GM21381 (cell line): ENCODE measurements at regions not wholly inside any gene's neighbourhood (a gene's known extent, or its start where the extent isn't known, plus 50 kb on each side); places are given as distances from the start of the nearest gene placed in this dataset.
"Not testable (repeated sequence)": the region's sequence is repeated elsewhere in the genome, so short reads cannot be mapped to it uniquely, and the experiment has no call there.

ENCODE experiments used
- ATAC-seq: cut with Tn5 transposase; IDR thresholded peaks from one replicate; pipeline ENCODE4 v1.9.1; 2021; ENCODE audit warnings: mild to moderate bottlenecking, moderate library complexity; ENCODE audit not compliant: unreplicated experiment

DNA sequence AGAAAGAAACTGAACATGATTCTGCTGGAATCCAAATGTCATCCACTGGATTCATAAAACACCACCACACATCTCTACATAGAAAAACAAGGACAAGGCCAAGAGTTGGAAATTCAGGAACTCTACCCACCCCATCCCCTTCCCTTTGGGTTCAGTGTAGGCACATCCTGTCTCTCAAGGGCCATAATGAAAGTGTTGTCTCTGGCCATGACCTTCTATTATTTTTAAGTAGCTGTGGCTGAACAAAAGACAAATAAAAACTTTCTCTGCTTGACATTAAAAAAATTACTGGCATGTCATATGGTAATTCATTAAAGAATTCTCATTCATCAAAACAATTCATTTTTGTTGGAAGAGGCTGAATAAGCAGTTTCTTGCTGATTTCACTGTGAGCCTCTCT is 54.9 kb upstream of the ZBTB18 start:
- ATAC-seq: no peak

- no peak for ATAC-seq
Measured at GRCh38 chr1:243991650-243992049, 59.4 kb upstream of the ZBTB18 start.

DNA sequence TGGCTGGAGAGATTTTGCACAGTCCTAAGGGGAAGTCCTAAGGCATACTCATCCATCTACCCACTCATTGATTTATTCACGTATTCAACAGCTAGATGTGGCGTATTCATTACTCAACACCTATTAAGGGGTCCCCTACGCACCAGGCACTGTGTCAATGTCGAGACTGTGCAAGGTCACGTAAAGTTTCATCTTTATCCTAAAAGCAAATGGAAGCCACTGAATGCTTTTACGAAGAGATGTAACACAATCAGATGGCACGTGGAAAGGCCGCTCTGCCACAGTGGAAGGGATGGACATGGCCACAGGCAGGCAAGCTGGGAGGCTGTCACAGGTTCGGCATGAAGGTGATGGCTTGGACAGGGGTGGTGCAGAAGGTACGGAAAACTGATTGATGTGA is 66.3 kb upstream of the ZBTB18 start:
- ATAC-seq: no peak

DNA sequence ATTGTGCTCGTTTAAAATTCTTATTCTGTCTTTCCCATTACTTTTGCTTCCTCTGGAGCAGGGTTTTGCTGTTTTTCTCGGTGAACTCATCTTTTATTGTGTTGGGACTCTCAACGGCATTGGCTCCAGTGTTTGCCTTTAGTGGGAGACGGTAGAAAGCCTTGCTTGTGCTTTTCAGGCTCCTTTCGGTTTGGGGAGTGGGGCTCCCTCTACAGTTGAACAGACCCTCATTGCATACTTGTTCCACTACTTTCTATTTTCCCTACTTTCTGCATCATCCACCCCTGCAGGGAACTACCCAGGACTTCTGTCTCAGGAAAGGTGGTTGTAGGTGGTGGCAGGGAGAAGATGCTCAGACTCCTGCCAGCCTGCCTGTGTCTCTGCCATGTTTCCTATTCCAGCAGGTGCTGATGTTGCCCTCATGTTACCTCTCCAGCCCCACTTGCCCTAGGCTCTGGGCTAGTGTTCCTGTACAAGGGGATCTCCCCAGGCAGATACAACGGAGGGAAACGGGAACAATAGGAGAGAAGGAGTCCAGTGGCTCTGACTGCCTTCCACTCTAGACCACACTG is 68.5 kb upstream of the ZBTB18 start:
- ATAC-seq: no peak

DNA sequence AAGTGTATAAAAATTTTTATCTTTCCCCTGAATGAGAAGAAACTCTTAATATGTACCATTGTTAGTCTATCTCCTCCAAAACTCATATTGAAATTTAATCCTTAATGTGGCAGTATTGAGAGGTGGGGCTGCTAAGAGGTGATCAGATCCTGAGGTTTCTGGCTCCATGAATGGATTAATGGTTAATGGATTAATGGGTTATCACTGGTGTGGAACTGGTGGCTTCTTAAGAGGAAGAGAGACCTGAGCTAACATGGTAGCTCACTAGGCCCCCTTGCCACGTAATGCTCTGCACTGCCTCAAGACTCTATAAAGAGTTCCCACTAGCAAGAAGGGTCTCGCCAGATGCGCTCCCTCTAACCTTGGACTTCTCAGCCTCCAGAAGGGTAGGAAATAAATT is 70.6 kb upstream of the ZBTB18 start:
- no peak for ATAC-seq

DNA sequence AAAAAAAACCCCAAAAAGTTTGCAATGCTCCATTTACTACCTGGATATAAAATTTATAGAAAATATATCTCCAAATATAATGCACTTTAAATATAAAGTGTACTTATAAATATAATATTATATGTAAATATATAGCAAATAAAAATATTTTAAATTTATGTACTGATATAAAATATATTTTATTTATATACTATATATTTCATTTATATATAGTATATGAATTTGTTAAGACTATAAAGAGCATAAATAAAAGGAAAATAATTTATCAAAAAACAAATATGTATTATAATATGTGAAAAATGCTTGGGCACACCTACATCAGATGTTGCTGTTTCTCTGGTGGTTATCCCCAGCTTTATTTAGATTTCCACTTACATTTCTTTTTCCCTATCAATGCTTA is 71.0 kb upstream of the ZBTB18 start:
- ATAC-seq: no peak

DNA sequence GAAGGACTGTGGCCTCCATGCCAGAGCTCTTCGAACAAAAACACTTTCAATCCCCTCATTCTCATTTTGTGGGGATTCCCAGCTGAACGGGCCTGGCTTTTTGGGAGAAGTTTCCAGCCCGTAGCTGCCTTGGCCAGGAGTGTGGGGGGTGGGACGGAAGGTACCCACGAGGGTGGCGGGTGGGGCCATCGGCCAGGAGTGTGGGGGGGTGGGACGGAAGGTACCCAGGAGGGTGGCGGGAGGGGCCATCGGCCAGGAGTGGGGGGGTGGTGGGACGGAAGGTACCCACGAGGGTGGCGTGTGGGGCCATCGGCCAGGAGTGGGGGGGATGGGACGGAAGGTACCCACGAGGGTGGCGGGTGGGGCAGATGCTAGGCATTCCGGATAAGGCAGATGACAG is 71.7 kb upstream of the ZBTB18 start:
- ATAC-seq: no peak

GRCh38 chr1:243977094-243977493 is 74.0 kb upstream of the ZBTB18 start:
- no peak for ATAC-seq

DNA sequence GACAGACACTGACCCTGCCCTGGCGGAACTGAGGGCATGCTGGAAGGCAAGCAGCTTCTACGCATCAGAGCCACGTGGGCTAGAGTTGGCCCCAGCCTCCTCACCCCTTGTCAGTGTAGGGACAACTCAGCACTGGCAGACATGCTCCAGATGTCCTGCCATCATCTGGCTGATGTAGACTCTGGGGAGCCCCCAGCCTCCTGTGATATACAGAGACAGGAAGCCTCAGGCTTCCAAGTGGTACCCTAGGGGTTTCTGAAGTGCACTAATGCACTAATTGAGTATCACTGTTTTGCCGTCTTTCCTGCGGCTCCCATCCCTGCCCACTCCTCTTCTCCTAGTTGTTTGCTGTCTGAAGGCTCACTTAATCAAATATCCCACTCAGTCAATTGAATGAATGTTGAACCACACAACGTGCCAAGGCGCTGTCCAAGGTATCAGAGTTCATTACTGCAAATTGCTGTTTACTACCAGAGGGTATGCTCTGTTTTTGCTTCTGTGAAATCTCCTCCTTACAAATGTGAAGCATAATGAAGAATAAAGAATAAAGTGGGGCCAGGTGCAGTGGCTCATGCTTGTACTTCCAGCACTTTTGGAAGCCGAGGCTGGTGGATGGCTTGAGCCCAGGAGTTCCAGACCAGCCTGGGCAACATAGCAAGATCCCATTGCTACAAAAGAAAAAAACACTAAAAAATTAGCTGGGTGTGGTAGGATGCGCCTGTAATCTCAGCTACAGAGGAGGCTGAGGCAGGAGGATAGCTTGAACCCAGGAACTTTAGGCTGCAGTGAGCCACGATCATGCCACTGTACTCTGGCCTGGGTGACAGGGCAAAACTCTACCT is 76.4 kb upstream of the ZBTB18 start:
- ATAC-seq: no peak

GRCh38 chr1:243973169-243973568 is 77.9 kb upstream of the ZBTB18 start:
- ATAC-seq: no peak

- no peak for ATAC-seq
Measured at GRCh38 chr1:243970077-243970476, 81.0 kb upstream of the ZBTB18 start.

DNA sequence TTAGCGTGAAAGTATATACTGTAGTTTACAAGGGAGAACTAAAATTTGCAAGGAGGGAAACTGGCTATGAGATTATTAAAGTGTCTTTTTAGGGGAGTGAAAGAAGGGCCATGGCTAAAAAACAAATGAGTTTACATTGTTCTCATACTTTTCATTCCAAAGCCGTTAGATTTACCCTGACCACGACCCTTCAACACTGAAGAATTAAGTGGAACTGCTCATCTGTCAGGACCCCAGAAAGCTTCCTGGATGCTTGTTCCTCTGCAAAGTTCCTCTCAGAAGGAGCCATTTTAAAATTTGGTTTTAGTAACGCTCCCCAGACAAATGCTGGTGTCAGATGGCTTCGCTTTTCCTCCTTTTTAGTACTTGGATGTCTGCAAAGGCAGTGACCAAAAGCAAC is 82.7 kb upstream of the ZBTB18 start:
- no peak for ATAC-seq

GRCh38 chr1:243964915-243965314 is 86.2 kb upstream of the ZBTB18 start:
- ATAC-seq: no peak

- no peak for ATAC-seq
Measured at GRCh38 chr1:243963571-243963970, 87.5 kb upstream of the ZBTB18 start.

GRCh38 chr1:243962541-243962940 is 88.5 kb upstream of the ZBTB18 start:
- ATAC-seq: no peak

- ATAC-seq: no peak
Measured at GRCh38 chr1:243959998-243960397, 91.1 kb upstream of the ZBTB18 start.

GRCh38 chr1:243957141-243957540 is 93.9 kb upstream of the ZBTB18 start:
- ATAC-seq: no peak

DNA sequence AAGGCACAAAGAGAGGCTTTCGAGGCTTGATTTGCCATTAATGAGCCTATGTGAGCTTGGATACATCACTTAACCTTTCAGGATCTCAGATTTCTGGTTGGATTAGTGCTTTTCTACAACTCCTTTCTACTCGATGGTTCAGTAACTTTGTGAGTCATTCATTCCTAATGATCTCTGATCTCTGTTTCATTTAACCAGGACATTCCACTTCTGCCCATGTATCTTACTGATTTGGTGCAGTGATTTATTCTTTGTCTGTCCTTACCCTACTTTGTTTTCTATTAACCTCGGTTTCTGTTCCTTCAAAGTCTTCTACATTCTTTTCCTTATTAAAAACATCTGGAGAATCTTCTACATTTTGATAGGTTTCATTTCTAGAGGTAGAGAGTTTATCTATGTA is 94.6 kb upstream of the ZBTB18 start:
- ATAC-seq: no peak

DNA sequence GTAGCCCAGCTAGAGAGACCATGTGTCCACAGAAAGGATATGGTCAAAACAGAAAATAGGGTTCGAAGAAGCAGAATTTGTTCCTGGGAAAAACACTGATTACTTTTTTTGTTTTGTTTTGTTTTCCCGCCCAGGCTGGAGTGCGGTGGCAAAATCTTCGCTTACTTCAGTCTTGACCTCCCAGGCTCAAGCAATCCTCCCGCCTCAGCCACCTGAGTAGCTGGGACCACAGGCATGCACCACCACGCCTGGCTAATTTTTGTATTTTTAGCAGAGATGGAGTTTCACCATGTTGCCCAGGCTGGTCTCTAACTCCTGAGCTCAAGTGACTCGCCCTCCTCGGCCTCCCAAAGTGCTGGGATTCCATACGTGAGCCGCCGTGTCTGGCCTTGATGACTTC is 99.9 kb upstream of the ZBTB18 start:
- not testable (repeated sequence) for ATAC-seq

DNA sequence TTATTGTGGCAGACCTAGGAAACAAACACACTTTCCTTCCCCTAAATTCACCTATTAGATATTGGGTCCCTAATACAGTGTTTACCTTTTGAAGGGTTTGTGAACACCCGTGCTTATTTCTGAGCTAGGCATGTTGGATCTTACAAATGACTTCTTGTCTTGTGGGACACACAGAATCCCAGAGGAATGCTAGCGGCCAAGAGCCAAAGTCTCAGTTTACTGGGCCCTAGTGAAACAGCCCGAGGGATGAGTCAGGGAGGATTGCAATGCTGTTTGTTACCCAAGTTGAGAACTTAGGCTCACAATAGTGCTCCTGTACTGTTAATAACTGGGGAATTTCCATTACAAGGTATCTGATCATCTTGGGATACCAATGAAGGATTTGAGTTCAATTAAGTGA is 100.1 kb upstream of the AKT3 start:
- ATAC-seq: no peak

- peak; percentile 54 for ATAC-seq
Measured at GRCh38 chr1:243946946-243947345, 96.9 kb upstream of the AKT3 start.

GRCh38 chr1:243946253-243946652 is 96.2 kb upstream of the AKT3 start:
- ATAC-seq: no peak

DNA sequence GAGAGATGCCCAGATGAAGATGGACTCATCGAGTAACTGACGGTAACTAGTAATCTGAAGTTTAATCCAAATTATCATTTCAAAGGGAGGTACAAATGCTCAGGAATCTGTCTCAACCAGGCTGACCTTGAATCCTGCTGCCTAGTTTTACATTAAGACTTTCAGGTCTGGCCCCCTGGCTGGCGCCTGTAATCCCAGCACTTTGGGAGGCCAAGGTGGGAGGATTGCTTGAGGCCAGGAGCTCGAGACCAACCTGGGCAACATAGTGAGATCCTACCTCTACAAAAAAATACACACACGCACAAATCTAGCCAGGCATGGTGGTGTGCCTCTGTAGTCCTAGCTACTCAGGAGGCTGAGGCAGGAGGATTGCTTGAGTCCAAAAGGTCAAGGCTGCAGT is 95.7 kb upstream of the AKT3 start:
- no peak for ATAC-seq
